H1 (cell line): ENCODE measurements at regions not wholly inside any gene's neighbourhood (a gene's known extent, or its start where the extent isn't known, plus 50 kb on each side); places are given as distances from the start of the nearest gene placed in this dataset.

ENCODE experiments used
- TBP ChIP-seq: IDR thresholded peaks from 2 replicates; pipeline ENCODE4 v1.6.1; 2011; ENCODE audit warnings: low read depth, low read length, improper control_type of control experiment
- TF ChIP-seq, protein P1 (sequence below): fragments of 300-600 bp; sonication (generic); IDR thresholded peaks from 2 replicates; pipeline ENCODE4 v1.7.1; 2012; ENCODE audit warnings: low read length, moderate library complexity, mild to moderate bottlenecking, inconsistent platforms; ENCODE audit not compliant: insufficient replicate concordance

DNA sequence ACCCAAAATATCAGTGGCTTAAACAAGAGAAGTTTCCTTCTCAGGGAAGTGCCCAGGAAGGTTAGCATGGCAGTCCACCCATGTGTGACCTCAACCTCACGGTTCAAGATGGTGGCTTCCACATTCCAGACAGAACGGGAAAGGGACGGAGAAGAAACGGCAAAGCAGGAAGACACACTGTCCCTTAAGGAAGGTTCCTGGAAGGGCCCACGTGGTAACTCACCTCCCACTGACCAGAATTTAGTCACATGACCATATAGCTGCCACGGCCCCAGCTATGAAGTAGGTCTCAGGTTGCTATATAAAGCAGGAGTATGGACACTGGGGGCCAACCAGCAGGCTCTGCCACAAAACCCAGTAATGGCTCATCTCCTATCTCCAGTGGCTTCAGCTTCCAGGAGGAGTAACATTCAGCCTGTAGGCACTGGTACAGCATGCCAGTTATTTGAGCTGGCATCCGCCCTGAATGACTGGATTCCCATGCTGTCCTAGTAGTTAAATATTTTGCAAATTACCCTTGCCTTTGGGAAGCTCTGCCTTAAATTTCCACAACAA is 278.5 kb upstream of the KLF14 start (continued):
- TF ChIP-seq, protein P1, sequence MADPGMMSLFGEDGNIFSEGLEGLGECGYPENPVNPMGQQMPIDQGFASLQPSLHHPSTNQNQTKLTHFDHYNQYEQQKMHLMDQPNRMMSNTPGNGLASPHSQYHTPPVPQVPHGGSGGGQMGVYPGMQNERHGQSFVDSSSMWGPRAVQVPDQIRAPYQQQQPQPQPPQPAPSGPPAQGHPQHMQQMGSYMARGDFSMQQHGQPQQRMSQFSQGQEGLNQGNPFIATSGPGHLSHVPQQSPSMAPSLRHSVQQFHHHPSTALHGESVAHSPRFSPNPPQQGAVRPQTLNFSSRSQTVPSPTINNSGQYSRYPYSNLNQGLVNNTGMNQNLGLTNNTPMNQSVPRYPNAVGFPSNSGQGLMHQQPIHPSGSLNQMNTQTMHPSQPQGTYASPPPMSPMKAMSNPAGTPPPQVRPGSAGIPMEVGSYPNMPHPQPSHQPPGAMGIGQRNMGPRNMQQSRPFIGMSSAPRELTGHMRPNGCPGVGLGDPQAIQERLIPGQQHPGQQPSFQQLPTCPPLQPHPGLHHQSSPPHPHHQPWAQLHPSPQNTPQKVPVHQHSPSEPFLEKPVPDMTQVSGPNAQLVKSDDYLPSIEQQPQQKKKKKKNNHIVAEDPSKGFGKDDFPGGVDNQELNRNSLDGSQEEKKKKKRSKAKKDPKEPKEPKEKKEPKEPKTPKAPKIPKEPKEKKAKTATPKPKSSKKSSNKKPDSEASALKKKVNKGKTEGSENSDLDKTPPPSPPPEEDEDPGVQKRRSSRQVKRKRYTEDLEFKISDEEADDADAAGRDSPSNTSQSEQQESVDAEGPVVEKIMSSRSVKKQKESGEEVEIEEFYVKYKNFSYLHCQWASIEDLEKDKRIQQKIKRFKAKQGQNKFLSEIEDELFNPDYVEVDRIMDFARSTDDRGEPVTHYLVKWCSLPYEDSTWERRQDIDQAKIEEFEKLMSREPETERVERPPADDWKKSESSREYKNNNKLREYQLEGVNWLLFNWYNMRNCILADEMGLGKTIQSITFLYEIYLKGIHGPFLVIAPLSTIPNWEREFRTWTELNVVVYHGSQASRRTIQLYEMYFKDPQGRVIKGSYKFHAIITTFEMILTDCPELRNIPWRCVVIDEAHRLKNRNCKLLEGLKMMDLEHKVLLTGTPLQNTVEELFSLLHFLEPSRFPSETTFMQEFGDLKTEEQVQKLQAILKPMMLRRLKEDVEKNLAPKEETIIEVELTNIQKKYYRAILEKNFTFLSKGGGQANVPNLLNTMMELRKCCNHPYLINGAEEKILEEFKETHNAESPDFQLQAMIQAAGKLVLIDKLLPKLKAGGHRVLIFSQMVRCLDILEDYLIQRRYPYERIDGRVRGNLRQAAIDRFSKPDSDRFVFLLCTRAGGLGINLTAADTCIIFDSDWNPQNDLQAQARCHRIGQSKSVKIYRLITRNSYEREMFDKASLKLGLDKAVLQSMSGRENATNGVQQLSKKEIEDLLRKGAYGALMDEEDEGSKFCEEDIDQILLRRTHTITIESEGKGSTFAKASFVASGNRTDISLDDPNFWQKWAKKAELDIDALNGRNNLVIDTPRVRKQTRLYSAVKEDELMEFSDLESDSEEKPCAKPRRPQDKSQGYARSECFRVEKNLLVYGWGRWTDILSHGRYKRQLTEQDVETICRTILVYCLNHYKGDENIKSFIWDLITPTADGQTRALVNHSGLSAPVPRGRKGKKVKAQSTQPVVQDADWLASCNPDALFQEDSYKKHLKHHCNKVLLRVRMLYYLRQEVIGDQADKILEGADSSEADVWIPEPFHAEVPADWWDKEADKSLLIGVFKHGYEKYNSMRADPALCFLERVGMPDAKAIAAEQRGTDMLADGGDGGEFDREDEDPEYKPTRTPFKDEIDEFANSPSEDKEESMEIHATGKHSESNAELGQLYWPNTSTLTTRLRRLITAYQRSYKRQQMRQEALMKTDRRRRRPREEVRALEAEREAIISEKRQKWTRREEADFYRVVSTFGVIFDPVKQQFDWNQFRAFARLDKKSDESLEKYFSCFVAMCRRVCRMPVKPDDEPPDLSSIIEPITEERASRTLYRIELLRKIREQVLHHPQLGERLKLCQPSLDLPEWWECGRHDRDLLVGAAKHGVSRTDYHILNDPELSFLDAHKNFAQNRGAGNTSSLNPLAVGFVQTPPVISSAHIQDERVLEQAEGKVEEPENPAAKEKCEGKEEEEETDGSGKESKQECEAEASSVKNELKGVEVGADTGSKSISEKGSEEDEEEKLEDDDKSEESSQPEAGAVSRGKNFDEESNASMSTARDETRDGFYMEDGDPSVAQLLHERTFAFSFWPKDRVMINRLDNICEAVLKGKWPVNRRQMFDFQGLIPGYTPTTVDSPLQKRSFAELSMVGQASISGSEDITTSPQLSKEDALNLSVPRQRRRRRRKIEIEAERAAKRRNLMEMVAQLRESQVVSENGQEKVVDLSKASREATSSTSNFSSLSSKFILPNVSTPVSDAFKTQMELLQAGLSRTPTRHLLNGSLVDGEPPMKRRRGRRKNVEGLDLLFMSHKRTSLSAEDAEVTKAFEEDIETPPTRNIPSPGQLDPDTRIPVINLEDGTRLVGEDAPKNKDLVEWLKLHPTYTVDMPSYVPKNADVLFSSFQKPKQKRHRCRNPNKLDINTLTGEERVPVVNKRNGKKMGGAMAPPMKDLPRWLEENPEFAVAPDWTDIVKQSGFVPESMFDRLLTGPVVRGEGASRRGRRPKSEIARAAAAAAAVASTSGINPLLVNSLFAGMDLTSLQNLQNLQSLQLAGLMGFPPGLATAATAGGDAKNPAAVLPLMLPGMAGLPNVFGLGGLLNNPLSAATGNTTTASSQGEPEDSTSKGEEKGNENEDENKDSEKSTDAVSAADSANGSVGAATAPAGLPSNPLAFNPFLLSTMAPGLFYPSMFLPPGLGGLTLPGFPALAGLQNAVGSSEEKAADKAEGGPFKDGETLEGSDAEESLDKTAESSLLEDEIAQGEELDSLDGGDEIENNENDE, result no peak
- no peak for TF ChIP-seq TBP
